ENCODE measurements at regions not wholly inside any gene's neighbourhood (a gene's known extent, or its start where the extent isn't known, plus 50 kb on each side); places are given as distances from the start of the nearest gene placed in this dataset.

DNA sequence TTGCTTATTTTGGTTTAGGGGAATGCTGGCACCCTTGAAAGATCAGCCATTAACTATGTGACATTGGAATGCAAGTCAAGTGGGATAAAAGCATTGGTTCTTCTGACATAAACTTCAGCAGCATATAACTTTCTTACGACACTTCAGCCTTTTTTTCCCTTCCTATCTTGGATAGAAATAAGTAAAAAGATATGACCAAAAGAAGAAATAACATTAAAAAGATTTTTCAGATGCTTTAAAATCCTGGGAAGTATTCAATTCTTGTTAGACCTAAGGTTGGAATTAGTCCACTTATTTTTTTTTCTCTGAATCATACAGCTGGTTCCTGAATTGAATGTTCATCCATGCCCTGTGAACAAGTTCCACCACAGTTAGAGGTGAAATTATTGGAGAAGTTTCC lies 85.6 kb upstream of the TSPAN8 start:
- Mint-ChIP-seq H3K36me3 (ENCODE audit: low read depth) (no peaks in the 10 kb centered on the region), H3K4me1 (no peaks in the 10 kb centered on the region), H3K27ac (no peak overlapping the region), H3K9me3 (peaks cover 8% of the 10 kb centered on the region), H3K4me3 (no peak overlapping the region), H3K27me3 (ENCODE audit: low read depth, poor library complexity) (no peaks in the 10 kb centered on the region)
- TF ChIP-seq, protein P1, sequence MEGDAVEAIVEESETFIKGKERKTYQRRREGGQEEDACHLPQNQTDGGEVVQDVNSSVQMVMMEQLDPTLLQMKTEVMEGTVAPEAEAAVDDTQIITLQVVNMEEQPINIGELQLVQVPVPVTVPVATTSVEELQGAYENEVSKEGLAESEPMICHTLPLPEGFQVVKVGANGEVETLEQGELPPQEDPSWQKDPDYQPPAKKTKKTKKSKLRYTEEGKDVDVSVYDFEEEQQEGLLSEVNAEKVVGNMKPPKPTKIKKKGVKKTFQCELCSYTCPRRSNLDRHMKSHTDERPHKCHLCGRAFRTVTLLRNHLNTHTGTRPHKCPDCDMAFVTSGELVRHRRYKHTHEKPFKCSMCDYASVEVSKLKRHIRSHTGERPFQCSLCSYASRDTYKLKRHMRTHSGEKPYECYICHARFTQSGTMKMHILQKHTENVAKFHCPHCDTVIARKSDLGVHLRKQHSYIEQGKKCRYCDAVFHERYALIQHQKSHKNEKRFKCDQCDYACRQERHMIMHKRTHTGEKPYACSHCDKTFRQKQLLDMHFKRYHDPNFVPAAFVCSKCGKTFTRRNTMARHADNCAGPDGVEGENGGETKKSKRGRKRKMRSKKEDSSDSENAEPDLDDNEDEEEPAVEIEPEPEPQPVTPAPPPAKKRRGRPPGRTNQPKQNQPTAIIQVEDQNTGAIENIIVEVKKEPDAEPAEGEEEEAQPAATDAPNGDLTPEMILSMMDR (IDR thresholded peaks at IDR 0.05) = no peak
- no peak for DNase-seq

- Mint-ChIP-seq H3K4me1 (no peaks in the 10 kb centered on the region), H3K27ac (no peak overlapping the region), H3K36me3 (ENCODE audit: low read depth) (no peaks in the 10 kb centered on the region), H3K4me3 (no peak overlapping the region), H3K27me3 (ENCODE audit: low read depth, poor library complexity) (no peaks in the 10 kb centered on the region), H3K9me3 (peaks cover 3% of the 10 kb centered on the region)
- TF ChIP-seq, protein P1 (IDR thresholded peaks at IDR 0.05) = no peak
- DNase-seq = no peak
Measured at GRCh38 chr12:71242511-71242910, 84.7 kb upstream of the TSPAN8 start.

DNA sequence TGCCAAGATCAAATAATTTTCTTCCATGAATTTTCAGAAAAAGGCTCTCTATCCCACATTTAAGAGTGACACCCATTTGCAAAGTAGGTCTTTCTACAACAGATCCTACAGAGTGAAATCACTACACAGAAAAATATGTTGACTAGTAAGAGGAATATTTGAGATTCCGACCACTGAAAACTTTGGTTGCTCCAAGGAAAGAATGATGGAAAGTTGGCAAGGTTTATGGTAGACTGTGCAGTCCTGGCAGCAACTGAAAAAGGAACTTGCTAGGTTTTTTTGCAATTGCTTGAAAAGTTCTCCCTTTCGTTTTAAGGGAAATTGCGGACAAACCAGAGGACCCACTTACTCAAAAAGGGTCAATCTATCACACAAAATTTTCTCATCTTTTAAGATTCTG lies 83.1 kb upstream of the TSPAN8 start:
- Mint-ChIP-seq H3K4me1 (no peaks in the 10 kb centered on the region), H3K4me3 (no peak overlapping the region), H3K36me3 (ENCODE audit: low read depth) (no peaks in the 10 kb centered on the region), H3K27ac (no peak overlapping the region), H3K9me3 (no peaks in the 10 kb centered on the region), H3K27me3 (ENCODE audit: low read depth, poor library complexity) (no peaks in the 10 kb centered on the region)
- TF ChIP-seq, protein P1 (IDR thresholded peaks at IDR 0.05) = no peak
- DNase-seq = no peak

GRCh38 chr12:71239731-71240130 lies 81.9 kb upstream of the TSPAN8 start:
- no peaks in the 10 kb centered on the region for H3K4me1 Mint-ChIP-seq
- no peak overlapping the region for H3K4me3 Mint-ChIP-seq
- no peaks in the 10 kb centered on the region for H3K9me3 Mint-ChIP-seq
- TF ChIP-seq, protein P1 (IDR thresholded peaks at IDR 0.05) = no peak
- H3K27ac Mint-ChIP-seq = no peak overlapping the region
- no peak for DNase-seq
- H3K36me3 Mint-ChIP-seq (ENCODE audit: low read depth) = no peaks in the 10 kb centered on the region
- no peaks in the 10 kb centered on the region for H3K27me3 Mint-ChIP-seq (ENCODE audit: low read depth, poor library complexity)

- no peak overlapping the region for H3K4me3 Mint-ChIP-seq
- no peak overlapping the region for H3K27ac Mint-ChIP-seq
- H3K36me3 Mint-ChIP-seq (ENCODE audit: low read depth) = no peaks in the 10 kb centered on the region
- no peaks in the 10 kb centered on the region for H3K9me3 Mint-ChIP-seq
- TF ChIP-seq, protein P1 (IDR thresholded peaks at IDR 0.05) = no peak
- no peaks in the 10 kb centered on the region for H3K27me3 Mint-ChIP-seq (ENCODE audit: low read depth, poor library complexity)
- H3K4me1 Mint-ChIP-seq = no peaks in the 10 kb centered on the region
- no peak for DNase-seq
Measured at GRCh38 chr12:71237128-71237527, 79.3 kb upstream of the TSPAN8 start.

- DNase-seq = no peak
- no peaks in the 10 kb centered on the region for H3K36me3 Mint-ChIP-seq (ENCODE audit: low read depth)
- H3K9me3 Mint-ChIP-seq = no peaks in the 10 kb centered on the region
- H3K27me3 Mint-ChIP-seq (ENCODE audit: low read depth, poor library complexity) = no peaks in the 10 kb centered on the region
- TF ChIP-seq, protein P1 (IDR thresholded peaks at IDR 0.05) = no peak
- no peak overlapping the region for H3K4me3 Mint-ChIP-seq
- H3K4me1 Mint-ChIP-seq = no peaks in the 10 kb centered on the region
- no peak overlapping the region for H3K27ac Mint-ChIP-seq
Measured at GRCh38 chr12:71236133-71236660, 78.4 kb upstream of the TSPAN8 start.
